Transverse colon (tissue), 4 donors: ENCODE measurements at regions not wholly inside any gene's neighbourhood (a gene's known extent, or its start where the extent isn't known, plus 50 kb on each side); places are given as distances from the start of the nearest gene placed in this dataset.

Experiments
- DNase-seq: peaks from one replicate; pipeline ENCODE4 v3.0.0-alpha.2; 2019
- H3K27ac ChIP-seq, 4 donors: fragments of 200-600 bp; sonication (generic); 2 replicates each; pipeline ENCODE4 v1.5.1; 2016 to 2018; ENCODE audit warnings: inconsistent platforms in 4 of 4
- H3K27me3 ChIP-seq: fragments of 200-600 bp; sonication (generic); 2 replicates; pipeline ENCODE4 v1.5.1; 2017; ENCODE audit warnings: inconsistent platforms
- H3K36me3 ChIP-seq, 4 donors: fragments of 200-600 bp; sonication (generic); 2 replicates each; pipeline ENCODE4 v1.5.1; 2017 to 2019; ENCODE audit warnings: inconsistent platforms in 4 of 4
- H3K4me1 ChIP-seq, 4 donors: fragments of 200-600 bp; sonication (generic); 2 replicates each; pipeline ENCODE4 v1.5.1; 2017 to 2020; ENCODE audit warnings: inconsistent platforms in 4 of 4
- H3K4me3 ChIP-seq, 4 donors: fragments of 200-600 bp; sonication (generic); 1 replicate in 1 of 4; 2 replicates in 3 of 4; pipeline versions ENCODE4 v1.5.1 to v1.6.1; 2017 to 2019; ENCODE audit warnings: inconsistent platforms in 4 of 4
- H3K9me3 ChIP-seq, 2 donors: fragments of 200-600 bp; sonication (generic); 2 replicates each; pipeline ENCODE4 v1.5.1; 2017 to 2019; ENCODE audit warnings: inconsistent platforms in 2 of 2
- EP300 ChIP-seq: sonication (generic); formaldehyde crosslinking; IDR thresholded peaks from one replicate; pipeline ENCODE4 v1.6.1; 2017; ENCODE audit warnings: antibody characterized with exemption, low read depth
- POLR2A ChIP-seq: fragments of 450-650 bp; IDR thresholded peaks from one replicate; pipeline ENCODE4 v1.6.1; 2016; ENCODE audit warnings: antibody characterized with exemption, mild to moderate bottlenecking, moderate library complexity
- POLR2AphosphoS5 ChIP-seq, 3 donors: sonication (generic); formaldehyde crosslinking; IDR thresholded peaks; one replicate each; pipeline ENCODE4 v1.6.1; 2016; ENCODE audit warnings: antibody characterized with exemption in 3 of 3
- WGBS, 2 donors: methylation state at CpG; one replicate each; pipeline ENCODE4 v1.1.5; 2018; ENCODE audit warnings: low coverage in 1 of 2; 5-methylcytosine and 5-hydroxymethylcytosine counted together
- in situ Hi-C, 4 donors: fragments of 200-750 bp; cut with MboI; loops; one replicate each; pipeline versions ENCODE4 v1.15.0 to v1.15.1; 2017; ENCODE audit warnings: low sequenced_read_pairs in 3 of 4, low pct_ligation_motif_present in 1 of 4, low pct_unique_long_range_greater_than_20kb in 1 of 4
- intact Hi-C: fragments of 100-400 bp; cut with DNase I; formaldehyde crosslinking; loops from one replicate; pipeline ENCODE4 v1.15.1; 2023; ENCODE audit warnings: low total_unique reads
- TF ChIP-seq, protein P1 (sequence below), 5 experiments: fragments of 200-600 bp in 3 of 5; fragments of 450-650 bp in 2 of 5; sonication (generic) in 3 of 5; IDR thresholded peaks; 1 replicate in 2 of 5; 2 replicates in 3 of 5; pipeline ENCODE4 v1.5.1; 2016 to 2017; ENCODE audit warnings: antibody characterized with exemption in 5 of 5, inconsistent platforms in 3 of 5, mild to moderate bottlenecking in 2 of 5, moderate library complexity in 1 of 5

DNA sequence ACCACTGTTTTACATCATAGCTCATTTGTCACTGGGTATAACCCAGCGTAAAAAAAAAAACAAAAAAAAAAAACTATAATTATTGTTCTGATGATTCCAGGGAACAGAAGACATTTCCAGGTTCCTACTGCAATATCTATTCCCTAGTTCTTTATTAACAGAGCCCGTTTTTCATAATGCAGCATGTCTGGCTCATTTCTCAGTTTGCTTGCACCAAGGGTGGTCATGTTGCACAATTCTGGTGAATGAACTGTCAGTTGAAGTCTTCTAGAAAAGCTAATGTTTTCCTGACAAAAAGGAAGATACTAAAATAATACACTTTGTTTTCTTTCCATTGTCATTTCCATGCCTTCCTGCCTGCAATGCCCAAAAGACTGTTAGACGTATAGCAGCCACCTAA is 180.1 kb downstream of the RDH14 start:
- TF ChIP-seq EP300 (no peak), POLR2A (no peak)
- intact Hi-C loops, result no loop called here
- Histone ChIP-seq H3K27ac (no peak overlapping the region), H3K36me3 (no peaks in the 10 kb centered on the region), H3K27me3 (peaks cover 9% of the 10 kb centered on the region), H3K4me1 (no peaks in the 10 kb centered on the region), H3K4me3 (no peak overlapping the region), H3K9me3 (no peaks in the 10 kb centered on the region)
- in situ Hi-C loops, result loop anchor here in 2 of 4 donors (25.0 kb wide), 2 partner anchors 982 to 1482 kb away; partner anchors contain the start of gene OSR1 (in 1 of the 2)
- DNase-seq, result no peak
- 52 to 60% methylated on average over 3 of the region's 3 CpGs for WGBS, 2 donors

DNA sequence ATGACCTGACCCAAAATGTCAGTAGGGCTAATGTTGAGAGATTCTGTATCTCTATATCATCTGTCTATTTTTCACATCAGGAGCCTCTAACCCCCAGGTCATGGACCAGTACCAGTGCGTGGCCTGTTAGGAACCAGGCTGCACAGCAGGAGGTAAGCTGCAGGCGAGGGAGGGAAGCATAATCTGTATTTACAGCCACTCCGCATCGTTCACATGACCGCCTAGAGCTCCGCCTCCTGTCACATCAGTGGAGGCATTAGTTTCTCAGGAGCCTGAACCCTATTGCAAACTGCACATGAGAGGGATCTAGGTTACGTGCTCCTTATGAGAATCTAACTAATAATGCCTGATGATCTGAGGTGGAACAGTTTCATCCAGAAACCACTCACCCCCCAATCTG is 180.6 kb downstream of the RDH14 start:
- H3K4me3 ChIP-seq, result no peak overlapping the region
- no peak for DNase-seq
- no peaks in the 10 kb centered on the region for H3K4me1 ChIP-seq
- H3K36me3 ChIP-seq, result no peaks in the 10 kb centered on the region
- WGBS, 2 donors, result 20 to 58% methylated on average over 1 to 7 of the region's 7 CpGs
- TF ChIP-seq POLR2AphosphoS5 (IDR thresholded peaks at IDR 0.05), result no peak
- TF ChIP-seq EP300, result no peak
- H3K27me3 ChIP-seq, result peaks cover 9% of the 10 kb centered on the region
- in situ Hi-C loops (loop anchor here in 2 of 4 donors (25.0 kb wide), 2 partner anchors 982 to 1482 kb away; partner anchors contain the start of gene OSR1 (in 1 of the 2)), intact Hi-C loops (no loop called here)
- H3K9me3 ChIP-seq, result no peaks in the 10 kb centered on the region
- H3K27ac ChIP-seq, result no peak overlapping the region

DNA sequence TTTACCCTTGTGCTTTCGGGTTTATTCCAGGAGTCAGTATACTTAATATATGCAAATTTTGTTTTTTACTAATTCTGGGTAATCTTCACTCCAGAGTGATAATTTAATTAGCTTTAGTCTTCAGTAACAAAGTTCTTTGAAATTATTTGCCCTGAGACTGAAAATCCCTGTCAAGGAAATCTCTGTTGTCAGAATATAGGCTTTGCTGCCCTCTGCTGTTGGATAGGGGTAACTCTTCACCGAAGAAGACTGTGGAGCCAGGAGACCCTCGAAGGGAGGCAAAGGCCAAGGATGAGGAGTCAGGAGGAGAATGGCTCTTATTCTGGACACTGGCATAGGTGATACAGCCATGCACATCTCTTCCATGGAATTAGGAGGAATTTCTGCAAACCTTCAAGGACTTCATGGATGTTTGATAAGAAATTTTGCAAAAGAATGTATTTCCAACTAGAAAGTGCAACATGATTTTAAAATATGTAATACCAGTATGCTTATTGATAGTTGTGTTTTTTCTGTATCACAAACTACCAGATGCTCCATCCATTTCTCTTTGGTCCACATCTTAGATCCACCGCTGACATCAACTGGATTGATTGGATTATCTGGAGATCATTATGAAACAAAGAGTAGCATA is 182.3 kb downstream of the RDH14 start:
- Histone ChIP-seq H3K27ac (no peak overlapping the region), H3K9me3 (no peaks in the 10 kb centered on the region), H3K4me1 (no peaks in the 10 kb centered on the region), H3K27me3 (peaks cover 9% of the 10 kb centered on the region), H3K36me3 (no peaks in the 10 kb centered on the region), H3K4me3 (no peak overlapping the region)
- DNase-seq, result no peak
- no peak for TF ChIP-seq EP300
- TF ChIP-seq, protein P1, sequence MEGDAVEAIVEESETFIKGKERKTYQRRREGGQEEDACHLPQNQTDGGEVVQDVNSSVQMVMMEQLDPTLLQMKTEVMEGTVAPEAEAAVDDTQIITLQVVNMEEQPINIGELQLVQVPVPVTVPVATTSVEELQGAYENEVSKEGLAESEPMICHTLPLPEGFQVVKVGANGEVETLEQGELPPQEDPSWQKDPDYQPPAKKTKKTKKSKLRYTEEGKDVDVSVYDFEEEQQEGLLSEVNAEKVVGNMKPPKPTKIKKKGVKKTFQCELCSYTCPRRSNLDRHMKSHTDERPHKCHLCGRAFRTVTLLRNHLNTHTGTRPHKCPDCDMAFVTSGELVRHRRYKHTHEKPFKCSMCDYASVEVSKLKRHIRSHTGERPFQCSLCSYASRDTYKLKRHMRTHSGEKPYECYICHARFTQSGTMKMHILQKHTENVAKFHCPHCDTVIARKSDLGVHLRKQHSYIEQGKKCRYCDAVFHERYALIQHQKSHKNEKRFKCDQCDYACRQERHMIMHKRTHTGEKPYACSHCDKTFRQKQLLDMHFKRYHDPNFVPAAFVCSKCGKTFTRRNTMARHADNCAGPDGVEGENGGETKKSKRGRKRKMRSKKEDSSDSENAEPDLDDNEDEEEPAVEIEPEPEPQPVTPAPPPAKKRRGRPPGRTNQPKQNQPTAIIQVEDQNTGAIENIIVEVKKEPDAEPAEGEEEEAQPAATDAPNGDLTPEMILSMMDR (IDR thresholded peaks at IDR 0.05), result peak; percentile 58 to 73 (median 69)
- in situ Hi-C loops (loop anchor here in 2 of 4 donors (25.0 kb wide), 2 partner anchors 984 to 1484 kb away; partner anchors contain the start of gene OSR1 (in 1 of the 2)), intact Hi-C loops (no loop called here)
- 40 to 45% methylated on average over 4 of the region's 4 CpGs for WGBS, 2 donors

DNA sequence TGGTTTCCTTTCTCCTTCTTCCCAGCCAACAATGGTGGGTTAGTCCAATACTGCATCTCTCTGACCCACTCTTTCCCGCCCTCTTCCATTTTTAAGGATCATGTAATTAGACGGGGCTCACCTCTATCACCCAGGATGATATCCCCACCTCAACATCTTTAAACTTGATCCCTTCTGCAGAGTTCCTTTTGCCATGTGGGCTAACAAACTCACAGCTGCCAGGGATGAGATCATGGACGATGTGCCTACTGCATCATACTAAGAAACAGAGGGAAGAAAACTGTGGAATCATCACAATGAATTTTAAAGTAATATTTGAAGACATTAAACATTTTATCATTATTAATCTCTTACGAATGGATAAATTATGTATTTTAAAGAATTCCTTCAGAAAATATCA is 183.5 kb downstream of the RDH14 start:
- Histone ChIP-seq H3K36me3 (no peaks in the 10 kb centered on the region), H3K27me3 (peaks cover 9% of the 10 kb centered on the region), H3K27ac (no peak overlapping the region), H3K4me1 (no peaks in the 10 kb centered on the region), H3K4me3 (no peak overlapping the region), H3K9me3 (no peaks in the 10 kb centered on the region)
- TF ChIP-seq EP300, result no peak
- TF ChIP-seq POLR2AphosphoS5 (IDR thresholded peaks at IDR 0.05), result no peak
- no peak for TF ChIP-seq POLR2A
- TF ChIP-seq, protein P1 (IDR thresholded peaks at IDR 0.05), result no peak
- 83 to 84% methylated on average over 4 of the region's 4 CpGs for WGBS, 2 donors
- intact Hi-C loops, result no loop called here
- no peak for DNase-seq
- in situ Hi-C loops, result loop anchor here in 2 of 4 donors (25.0 kb wide), 2 partner anchors 985 to 1485 kb away; partner anchors contain the start of gene OSR1 (in 1 of the 2)

DNA sequence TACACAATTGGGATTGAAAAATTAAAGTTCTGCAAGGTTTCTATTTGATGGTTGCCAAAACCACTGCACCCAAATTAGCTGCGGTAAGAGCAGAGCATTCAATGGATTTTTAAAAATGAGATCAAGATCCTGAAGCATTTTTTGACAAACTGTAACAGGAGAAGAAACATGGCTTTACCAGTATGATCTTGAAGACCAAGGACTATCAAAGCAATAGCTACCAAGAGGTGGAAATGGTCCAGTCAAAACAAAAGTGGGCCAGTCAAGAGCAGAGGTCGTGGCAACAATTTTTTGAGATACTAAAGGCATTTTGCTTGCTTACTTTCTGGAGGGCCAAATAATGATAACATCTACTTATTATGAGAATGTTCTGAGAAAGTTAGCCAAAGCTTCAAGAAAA is 186.8 kb downstream of the RDH14 start:
- in situ Hi-C loops (loop anchor here in 2 of 4 donors (25.0 kb wide), 1 partner anchor 511 kb away; no protein-coding TSS in a partner anchor), intact Hi-C loops (no loop called here)
- Histone ChIP-seq H3K4me3 (no peak overlapping the region), H3K27ac (no peak overlapping the region), H3K9me3 (no peaks in the 10 kb centered on the region), H3K4me1 (no peaks in the 10 kb centered on the region), H3K27me3 (no peaks in the 10 kb centered on the region), H3K36me3 (no peaks in the 10 kb centered on the region)
- no peak for TF ChIP-seq POLR2A
- no peak for TF ChIP-seq EP300
- TF ChIP-seq POLR2AphosphoS5 (IDR thresholded peaks at IDR 0.05), result no peak
- TF ChIP-seq, protein P1 (IDR thresholded peaks at IDR 0.05), result no peak
- 50 to 52% methylated on average over 1 to 2 of the region's 2 CpGs for whole genome bisulfite sequencing, 2 donors
- DNase-seq, result no peak
